ENCODE measurements at regions not wholly inside any gene's neighbourhood (a gene's known extent, or its start where the extent isn't known, plus 50 kb on each side); places are given as distances from the start of the nearest gene placed in this dataset.
A peak's percentile ranks its signal among the peaks of the same experiment; 100 is the strongest.

DNA sequence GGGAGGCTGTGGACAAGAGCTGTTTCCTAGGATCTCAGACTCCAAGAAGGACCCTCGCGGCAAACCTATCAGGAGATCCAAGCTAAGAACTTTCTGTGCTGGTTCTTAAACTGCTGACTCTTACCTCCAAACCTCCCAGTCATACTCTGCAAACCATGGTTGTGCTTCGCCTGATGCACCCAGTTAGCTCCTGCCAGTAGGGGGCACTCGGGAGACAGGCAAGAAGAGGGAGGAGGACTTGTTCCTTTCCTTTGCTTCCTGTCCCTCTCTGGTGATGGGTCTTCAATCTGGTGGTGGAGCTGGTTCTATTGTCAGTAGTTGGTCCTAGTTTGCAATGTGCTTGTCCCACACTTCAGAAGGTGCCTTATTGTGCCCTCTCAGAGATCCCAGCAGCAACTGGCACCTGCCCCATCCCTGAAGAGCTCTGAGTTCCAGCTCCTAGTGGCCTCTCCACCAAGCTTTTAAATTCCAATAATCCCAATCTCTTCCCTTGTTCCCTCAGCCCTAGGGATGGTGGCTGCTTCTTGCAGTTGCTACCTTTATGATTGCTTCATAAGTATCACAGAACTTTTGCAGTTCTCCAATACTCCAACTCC, 113.5 kb upstream of the RPL38 start:
- Histone ChIP-seq H3K4me3 (no peak overlapping the region), H3K27ac (no peak overlapping the region), H3K36me3 (no peaks in the 10 kb centered on the region), H3K27me3 (no peaks in the 10 kb centered on the region), H3K4me1 (no peaks in the 10 kb centered on the region), H3K9me3 (peaks cover 0 to 3% of the 10 kb centered on the region in 2 donors)
- DNase-seq (ENCODE audit: low spot score in 2 of 2) = peak in 1 of 2 donors; percentile 68
- intact Hi-C loops (cut with DNase I) = no loop called here
- TF ChIP-seq, protein P1, sequence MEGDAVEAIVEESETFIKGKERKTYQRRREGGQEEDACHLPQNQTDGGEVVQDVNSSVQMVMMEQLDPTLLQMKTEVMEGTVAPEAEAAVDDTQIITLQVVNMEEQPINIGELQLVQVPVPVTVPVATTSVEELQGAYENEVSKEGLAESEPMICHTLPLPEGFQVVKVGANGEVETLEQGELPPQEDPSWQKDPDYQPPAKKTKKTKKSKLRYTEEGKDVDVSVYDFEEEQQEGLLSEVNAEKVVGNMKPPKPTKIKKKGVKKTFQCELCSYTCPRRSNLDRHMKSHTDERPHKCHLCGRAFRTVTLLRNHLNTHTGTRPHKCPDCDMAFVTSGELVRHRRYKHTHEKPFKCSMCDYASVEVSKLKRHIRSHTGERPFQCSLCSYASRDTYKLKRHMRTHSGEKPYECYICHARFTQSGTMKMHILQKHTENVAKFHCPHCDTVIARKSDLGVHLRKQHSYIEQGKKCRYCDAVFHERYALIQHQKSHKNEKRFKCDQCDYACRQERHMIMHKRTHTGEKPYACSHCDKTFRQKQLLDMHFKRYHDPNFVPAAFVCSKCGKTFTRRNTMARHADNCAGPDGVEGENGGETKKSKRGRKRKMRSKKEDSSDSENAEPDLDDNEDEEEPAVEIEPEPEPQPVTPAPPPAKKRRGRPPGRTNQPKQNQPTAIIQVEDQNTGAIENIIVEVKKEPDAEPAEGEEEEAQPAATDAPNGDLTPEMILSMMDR (IDR thresholded peaks at IDR 0.05) = no peak

DNA sequence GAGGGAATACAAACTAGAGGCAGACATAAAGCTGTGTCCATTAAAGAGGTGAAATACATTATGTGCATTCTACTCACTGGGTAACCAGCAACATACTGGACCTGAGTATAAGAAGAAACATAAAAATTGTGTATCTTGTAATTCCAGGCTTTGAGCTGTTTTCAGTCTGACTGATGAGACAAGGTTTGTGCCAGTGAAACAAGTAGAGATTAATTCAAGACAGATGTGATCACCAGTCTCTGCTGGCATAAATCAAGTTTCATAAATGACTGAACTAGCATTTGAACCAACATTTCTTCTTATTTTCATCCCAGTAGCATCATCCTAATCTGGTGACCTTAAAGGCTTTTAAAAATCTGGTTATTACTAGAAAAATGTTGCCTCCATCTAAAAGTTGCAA, 108.8 kb upstream of the RPL38 start:
- Histone ChIP-seq H3K4me3 (no peak overlapping the region), H3K27me3 (no peaks in the 10 kb centered on the region), H3K36me3 (no peaks in the 10 kb centered on the region), H3K27ac (no peak overlapping the region), H3K4me1 (no peaks in the 10 kb centered on the region), H3K9me3 (peaks cover 0 to 3% of the 10 kb centered on the region in 2 donors)
- DNase-seq (ENCODE audit: low spot score in 2 of 2) = no peak
- TF ChIP-seq, protein P1 (IDR thresholded peaks at IDR 0.05) = no peak
- intact Hi-C loops (cut with DNase I) = no loop called here

DNA sequence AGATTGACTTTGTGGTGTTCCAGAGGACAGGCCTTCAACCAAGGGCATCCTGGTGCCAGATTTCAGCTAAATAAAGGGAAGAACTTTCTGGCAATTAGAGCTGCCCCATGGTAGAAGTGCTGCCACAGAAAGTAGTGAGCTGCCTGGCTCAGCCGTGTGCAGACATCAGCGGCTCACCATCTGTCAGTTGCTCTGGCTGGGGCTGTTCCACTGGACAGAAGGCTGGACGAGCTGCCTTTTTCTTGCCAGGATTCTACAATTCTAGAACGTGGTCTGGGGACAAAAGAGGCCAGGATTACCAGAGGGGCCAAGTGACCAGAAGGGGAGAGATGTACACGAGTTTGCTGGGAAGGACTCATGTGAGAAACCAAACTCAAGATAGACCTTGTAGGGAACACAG, 107.0 kb upstream of the RPL38 start:
- Histone ChIP-seq H3K27ac (no peak overlapping the region), H3K36me3 (no peaks in the 10 kb centered on the region), H3K4me1 (no peaks in the 10 kb centered on the region), H3K9me3 (no peaks in the 10 kb centered on the region), H3K4me3 (no peak overlapping the region), H3K27me3 (no peaks in the 10 kb centered on the region)
- DNase-seq (ENCODE audit: low spot score in 2 of 2) = no peak
- TF ChIP-seq, protein P1 (IDR thresholded peaks at IDR 0.05) = no peak
- intact Hi-C loops (cut with DNase I) = no loop called here

DNA sequence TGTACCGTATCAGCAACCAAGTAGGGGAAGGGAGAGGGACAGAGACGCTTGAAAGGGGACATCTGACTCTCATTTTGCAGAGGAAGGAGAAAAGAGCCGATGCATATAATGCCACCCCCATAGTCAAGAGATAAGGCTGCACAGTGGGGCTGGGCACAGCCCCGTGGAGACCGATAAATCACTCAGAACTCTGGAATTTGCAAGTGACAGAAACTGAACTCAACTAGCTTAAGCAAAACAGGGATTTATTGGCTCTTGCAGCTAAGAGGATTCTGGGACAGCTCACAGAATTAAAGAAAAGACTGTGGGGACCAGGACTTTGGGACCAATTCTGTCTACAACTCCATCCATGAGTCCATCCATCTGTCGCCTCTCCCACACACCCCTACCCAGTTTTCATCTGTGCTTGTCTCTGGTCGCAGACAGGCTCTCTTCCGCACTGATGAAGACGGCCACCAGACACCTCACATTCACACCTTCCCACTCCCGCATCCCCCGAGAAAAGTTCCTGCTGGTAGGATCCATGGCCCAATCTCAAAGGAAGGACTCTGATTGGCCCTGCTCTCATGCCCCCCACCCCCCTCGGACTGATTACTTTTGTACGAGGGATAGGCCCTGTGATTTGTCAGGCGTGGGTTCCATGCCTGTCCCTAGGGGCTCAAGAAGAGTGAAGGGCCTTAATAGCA, 105.9 kb upstream of the RPL38 start:
- intact Hi-C loops (cut with DNase I) = no loop called here
- TF ChIP-seq, protein P1 (IDR thresholded peaks at IDR 0.05) = no peak
- no peaks in the 10 kb centered on the region for H3K27me3 ChIP-seq
- no peaks in the 10 kb centered on the region for H3K4me1 ChIP-seq
- no peaks in the 10 kb centered on the region for H3K9me3 ChIP-seq
- no peak overlapping the region for H3K4me3 ChIP-seq
- H3K36me3 ChIP-seq = no peaks in the 10 kb centered on the region
- DNase-seq (ENCODE audit: low spot score in 2 of 2) = no peak
- H3K27ac ChIP-seq = no peak overlapping the region

DNA sequence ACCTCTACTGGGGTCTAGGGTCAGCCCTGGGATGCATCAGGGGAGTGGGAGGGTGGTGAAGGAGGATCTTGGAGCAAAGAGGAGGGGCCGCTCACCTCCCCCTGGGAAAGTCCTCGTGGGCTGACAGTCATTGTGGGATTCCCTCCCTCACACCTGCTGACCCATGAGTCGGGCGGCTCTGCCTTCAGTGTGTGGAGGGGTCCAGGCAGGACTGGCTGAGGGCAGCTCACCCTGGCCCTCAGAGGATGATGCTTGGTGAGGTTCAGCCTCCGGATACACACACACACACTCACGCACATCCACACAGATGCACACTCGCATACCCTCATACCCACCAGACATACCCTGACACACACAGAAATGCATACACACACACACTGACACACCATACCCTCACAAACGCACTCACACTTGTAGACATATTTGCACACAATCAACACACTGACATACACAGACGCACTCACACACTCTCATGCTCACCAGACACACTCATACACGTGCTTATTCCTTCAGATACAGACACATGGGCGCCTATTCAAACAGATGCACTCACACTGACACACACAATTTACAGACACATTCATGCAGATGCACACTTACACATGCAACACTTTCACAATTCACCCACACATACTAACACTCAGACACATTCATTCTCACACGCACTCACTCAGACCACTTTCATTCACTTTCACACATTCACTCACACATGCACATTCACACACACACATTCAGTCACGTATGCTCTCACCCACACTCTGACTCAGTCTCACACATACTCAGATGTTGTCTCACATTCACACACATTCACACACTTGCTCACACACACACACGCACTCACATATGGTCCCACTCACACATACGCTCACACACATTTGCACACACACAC, 105.1 kb upstream of the RPL38 start:
- intact Hi-C loops (cut with DNase I) = no loop called here
- Histone ChIP-seq H3K27me3 (no peaks in the 10 kb centered on the region), H3K9me3 (no peaks in the 10 kb centered on the region), H3K4me3 (no peak overlapping the region), H3K4me1 (no peaks in the 10 kb centered on the region), H3K36me3 (no peaks in the 10 kb centered on the region), H3K27ac (no peak overlapping the region)
- TF ChIP-seq, protein P1 (IDR thresholded peaks at IDR 0.05) = no peak
- DNase-seq (ENCODE audit: low spot score in 2 of 2) = no peak
